ENCODE measurements at regions not wholly inside any gene's neighbourhood (a gene's known extent, or its start where the extent isn't known, plus 50 kb on each side); places are given as distances from the start of the nearest gene placed in this dataset.
"Not testable (repeated sequence)": the region's sequence is repeated elsewhere in the genome, so short reads cannot be mapped to it uniquely, and the experiment has no call there.

- H2AFZ ChIP-seq (ENCODE audit: low read depth, low read length); H3K4me3 ChIP-seq (ENCODE audit: insufficient read depth in 1 of 2, low read depth in 1 of 2, low read length in 2 of 2); H2AK5ac ChIP-seq (ENCODE audit: low read length, severe bottlenecking); H3K14ac ChIP-seq (ENCODE audit: low read length in 2 of 2); H3K9ac ChIP-seq (ENCODE audit: low read length); H2BK15ac ChIP-seq (ENCODE audit: low read depth, poor library complexity, severe bottlenecking); H2BK5ac ChIP-seq (ENCODE audit: low read depth, low read length, poor library complexity, severe bottlenecking); H3K79me1 ChIP-seq (replicated peaks; ENCODE audit: low read length, poor library complexity, severe bottlenecking); H2BK12ac ChIP-seq (ENCODE audit: low read length in 2 of 2); H3K36me3 ChIP-seq (ENCODE audit: control insufficient read depth in 1 of 2, insufficient read depth in 2 of 2, low read depth in 1 of 2, low read length in 2 of 2); H3K4me2 ChIP-seq (ENCODE audit: low read length, poor library complexity, severe bottlenecking); H3K27ac ChIP-seq (ENCODE audit: low read length, poor library complexity, severe bottlenecking); H3K9me3 ChIP-seq (ENCODE audit: control insufficient read depth, low read length); H4K91ac ChIP-seq (ENCODE audit: low read length); H3K18ac ChIP-seq (ENCODE audit: low read depth in 1 of 2, low read length in 2 of 2); H3K23ac ChIP-seq (ENCODE audit: low read length in 2 of 2); H3K27me3 ChIP-seq (ENCODE audit: control insufficient read depth in 1 of 2, insufficient read depth in 1 of 2, low read length in 2 of 2); H2BK120ac ChIP-seq (ENCODE audit: low read depth, low read length); DNase-seq; H3K4ac ChIP-seq (ENCODE audit: low read depth in 1 of 2, low read length in 2 of 2); H3K4me1 ChIP-seq (ENCODE audit: control insufficient read depth, insufficient read depth, low read depth, low read length); H4K8ac ChIP-seq (ENCODE audit: low read length): not testable (repeated sequence)
- no CpG with 5 or more reads among the region's 2 CpGs for WGBS
Measured at GRCh38 chrX:63235963-63236362, 115.2 kb downstream of the SPIN4 start.

- not testable (repeated sequence) for H2AK5ac ChIP-seq (ENCODE audit: low read length, severe bottlenecking); H2BK120ac ChIP-seq (ENCODE audit: low read depth, low read length); H3K18ac ChIP-seq (ENCODE audit: low read depth in 1 of 2, low read length in 2 of 2); H3K4me2 ChIP-seq (ENCODE audit: low read length, poor library complexity, severe bottlenecking); H3K4me3 ChIP-seq (ENCODE audit: insufficient read depth in 1 of 2, low read depth in 1 of 2, low read length in 2 of 2); H2AFZ ChIP-seq (ENCODE audit: low read depth, low read length); H3K27me3 ChIP-seq (ENCODE audit: control insufficient read depth in 1 of 2, insufficient read depth in 1 of 2, low read length in 2 of 2); H3K14ac ChIP-seq (ENCODE audit: low read length in 2 of 2); H2BK12ac ChIP-seq (ENCODE audit: low read length in 2 of 2); H3K4ac ChIP-seq (ENCODE audit: low read depth in 1 of 2, low read length in 2 of 2); H4K8ac ChIP-seq (ENCODE audit: low read length); H3K9me3 ChIP-seq (ENCODE audit: control insufficient read depth, low read length); H2BK15ac ChIP-seq (ENCODE audit: low read depth, poor library complexity, severe bottlenecking); H3K4me1 ChIP-seq (ENCODE audit: control insufficient read depth, insufficient read depth, low read depth, low read length); H3K9ac ChIP-seq (ENCODE audit: low read length); H3K27ac ChIP-seq (ENCODE audit: low read length, poor library complexity, severe bottlenecking); DNase-seq; H2BK5ac ChIP-seq (ENCODE audit: low read depth, low read length, poor library complexity, severe bottlenecking); H3K79me1 ChIP-seq (replicated peaks; ENCODE audit: low read length, poor library complexity, severe bottlenecking); H3K23ac ChIP-seq (ENCODE audit: low read length in 2 of 2); H3K36me3 ChIP-seq (ENCODE audit: control insufficient read depth in 1 of 2, insufficient read depth in 2 of 2, low read depth in 1 of 2, low read length in 2 of 2); H4K91ac ChIP-seq (ENCODE audit: low read length)
- no CpG with 5 or more reads among the region's 10 CpGs for WGBS
Measured at GRCh38 chrX:63233013-63233412, 118.1 kb downstream of the SPIN4 start.

DNA sequence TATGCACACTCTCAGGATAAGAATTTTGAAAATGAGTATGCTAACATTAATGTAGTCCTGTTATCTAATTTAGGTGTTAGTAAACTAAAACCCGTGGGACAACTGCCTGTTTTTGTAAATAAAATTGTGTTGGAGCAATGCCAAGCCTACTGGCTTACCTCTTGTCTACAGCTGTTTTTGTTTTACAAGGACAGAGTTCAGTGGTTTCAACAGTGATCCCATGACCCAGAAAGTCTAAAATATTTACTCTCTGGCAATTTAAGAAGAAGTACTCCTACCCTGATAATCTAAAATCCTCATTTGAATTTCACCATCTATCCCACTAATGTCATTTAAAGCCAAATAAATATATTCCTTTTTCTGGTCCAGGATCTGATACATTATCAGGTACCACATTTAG lies 132.9 kb downstream of the SPIN4 start:
- not testable (repeated sequence) for H3K4me1 ChIP-seq (ENCODE audit: control insufficient read depth, insufficient read depth, low read depth, low read length); H3K23ac ChIP-seq (ENCODE audit: low read length in 2 of 2); H2AFZ ChIP-seq (ENCODE audit: low read depth, low read length); H2AK5ac ChIP-seq (ENCODE audit: low read length, severe bottlenecking); H3K79me1 ChIP-seq (replicated peaks; ENCODE audit: low read length, poor library complexity, severe bottlenecking); H3K9ac ChIP-seq (ENCODE audit: low read length); H3K14ac ChIP-seq (ENCODE audit: low read length in 2 of 2); H3K4me3 ChIP-seq (ENCODE audit: insufficient read depth in 1 of 2, low read depth in 1 of 2, low read length in 2 of 2); H3K4ac ChIP-seq (ENCODE audit: low read depth in 1 of 2, low read length in 2 of 2); H2BK120ac ChIP-seq (ENCODE audit: low read depth, low read length); H3K36me3 ChIP-seq (ENCODE audit: control insufficient read depth in 1 of 2, insufficient read depth in 2 of 2, low read depth in 1 of 2, low read length in 2 of 2); H2BK15ac ChIP-seq (ENCODE audit: low read depth, poor library complexity, severe bottlenecking); H2BK5ac ChIP-seq (ENCODE audit: low read depth, low read length, poor library complexity, severe bottlenecking); H4K91ac ChIP-seq (ENCODE audit: low read length); H3K27ac ChIP-seq (ENCODE audit: low read length, poor library complexity, severe bottlenecking); H3K18ac ChIP-seq (ENCODE audit: low read depth in 1 of 2, low read length in 2 of 2); H3K27me3 ChIP-seq (ENCODE audit: control insufficient read depth in 1 of 2, insufficient read depth in 1 of 2, low read length in 2 of 2); DNase-seq; H2BK12ac ChIP-seq (ENCODE audit: low read length in 2 of 2); H4K8ac ChIP-seq (ENCODE audit: low read length); H3K9me3 ChIP-seq (ENCODE audit: control insufficient read depth, low read length); H3K4me2 ChIP-seq (ENCODE audit: low read length, poor library complexity, severe bottlenecking)
- no CpG with 5 or more reads among the region's 1 CpG for WGBS

- DNase-seq; H3K4me2 ChIP-seq (ENCODE audit: low read length, poor library complexity, severe bottlenecking); H3K27me3 ChIP-seq (ENCODE audit: control insufficient read depth in 1 of 2, insufficient read depth in 1 of 2, low read length in 2 of 2); H4K8ac ChIP-seq (ENCODE audit: low read length); H4K91ac ChIP-seq (ENCODE audit: low read length); H3K79me1 ChIP-seq (replicated peaks; ENCODE audit: low read length, poor library complexity, severe bottlenecking); H3K18ac ChIP-seq (ENCODE audit: low read depth in 1 of 2, low read length in 2 of 2); H2AK5ac ChIP-seq (ENCODE audit: low read length, severe bottlenecking); H2BK5ac ChIP-seq (ENCODE audit: low read depth, low read length, poor library complexity, severe bottlenecking); H3K9ac ChIP-seq (ENCODE audit: low read length); H2AFZ ChIP-seq (ENCODE audit: low read depth, low read length); H3K27ac ChIP-seq (ENCODE audit: low read length, poor library complexity, severe bottlenecking); H2BK12ac ChIP-seq (ENCODE audit: low read length in 2 of 2); H3K4me1 ChIP-seq (ENCODE audit: control insufficient read depth, insufficient read depth, low read depth, low read length); H2BK15ac ChIP-seq (ENCODE audit: low read depth, poor library complexity, severe bottlenecking); H3K9me3 ChIP-seq (ENCODE audit: control insufficient read depth, low read length); H3K23ac ChIP-seq (ENCODE audit: low read length in 2 of 2); H3K36me3 ChIP-seq (ENCODE audit: control insufficient read depth in 1 of 2, insufficient read depth in 2 of 2, low read depth in 1 of 2, low read length in 2 of 2); H3K4me3 ChIP-seq (ENCODE audit: insufficient read depth in 1 of 2, low read depth in 1 of 2, low read length in 2 of 2); H3K14ac ChIP-seq (ENCODE audit: low read length in 2 of 2); H2BK120ac ChIP-seq (ENCODE audit: low read depth, low read length); H3K4ac ChIP-seq (ENCODE audit: low read depth in 1 of 2, low read length in 2 of 2): not testable (repeated sequence)
- WGBS, result no CpG with 5 or more reads among the region's 1 CpG
Measured at GRCh38 chrX:63217549-63217948, 133.6 kb downstream of the SPIN4 start.

Data from mesenchymal stem cell (in vitro differentiated cells and primary cell).